GM12872 (cell line): ENCODE measurements at regions not wholly inside any gene's neighbourhood (a gene's known extent, or its start where the extent isn't known, plus 50 kb on each side); places are given as distances from the start of the nearest gene placed in this dataset.

Experiments
- CTCF ChIP-seq: IDR thresholded peaks from 3 replicates; pipeline ENCODE4 v1.5.1; 2011; ENCODE audit warnings: low read depth, mild to moderate bottlenecking, low read length, moderate library complexity; ENCODE audit not compliant: insufficient read depth

- no peak for TF ChIP-seq CTCF
Measured at GRCh38 chr2:7986431-7986830, 695.4 kb upstream of the ID2 start.

DNA sequence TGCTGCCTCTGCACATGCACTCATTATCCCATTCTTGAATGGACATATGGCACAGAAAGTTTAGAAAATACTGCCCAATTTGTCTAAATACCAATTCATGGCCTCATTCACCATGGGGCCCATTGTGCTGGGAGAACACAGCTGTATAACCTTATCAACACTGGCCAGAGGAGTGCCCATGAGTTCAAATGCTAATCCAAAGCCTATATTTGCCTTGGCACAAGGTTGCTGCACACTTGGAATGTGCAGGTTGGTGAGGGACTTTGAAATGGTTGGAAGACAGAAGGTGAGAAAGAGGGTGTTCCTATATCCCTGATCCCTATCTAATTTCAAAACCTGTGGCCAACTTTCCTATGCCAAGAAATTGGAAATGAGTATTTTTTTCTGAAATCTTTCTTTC is 693.9 kb upstream of the ID2 start:
- TF ChIP-seq CTCF: no peak

- TF ChIP-seq CTCF: no peak
Measured at GRCh38 chr2:7988440-7988839, 693.4 kb upstream of the ID2 start.

GRCh38 chr2:7989823-7990222 is 692.0 kb upstream of the ID2 start:
- TF ChIP-seq CTCF: no peak

GRCh38 chr2:7992612-7993602 is 688.9 kb upstream of the ID2 start:
- TF ChIP-seq CTCF: no peak

GRCh38 chr2:7994397-7994951 is 687.4 kb upstream of the ID2 start:
- TF ChIP-seq CTCF: no peak

GRCh38 chr2:7997279-7997678 is 684.6 kb upstream of the ID2 start:
- TF ChIP-seq CTCF: no peak
